Endothelial cell of umbilical vein (primary cell): ENCODE measurements at regions not wholly inside any gene's neighbourhood (a gene's known extent, or its start where the extent isn't known, plus 50 kb on each side); places are given as distances from the start of the nearest gene placed in this dataset.

Experiments used
- BruUV-seq: library from RNA; stranded (reverse); fragments of 400-500 nt; replicated peaks from 2 replicates; lab custom pipeline; 2021; lab: Mats Ljungman, UMichigan
- CTCF ChIA-PET: fragments of 300-600, 350-600 bp; sonication (Branson Sonifier 250); formaldehyde crosslinking; loops from one replicate; lab custom pipeline; 2021; ENCODE audit warnings: antibody characterized with exemption, inconsistent platforms; lab: Charles Lee
- POLR2A ChIA-PET: fragments of 300-600, 350-600 bp; sonication (Branson Sonifier 250); formaldehyde crosslinking; loops from one replicate; lab custom pipeline; 2021; ENCODE audit warnings: antibody characterized with exemption, inconsistent platforms; lab: Charles Lee
- DNase-seq: peaks from one replicate; pipeline ENCODE4 v3.0.0-alpha.2; 2011; ENCODE audit warnings: low read depth, low spot score
- FAIRE-seq: peaks from 2 replicates; lab custom pipeline; 2011; peaks lifted over from hg19 to GRCh38; lab: Jason Lieb, UNC
- H2AFZ ChIP-seq: 2 replicates; pipeline ENCODE4 v1.6.0; 2012; ENCODE audit warnings: low read depth, low read length, control low read depth, inconsistent platforms
- H3K27ac ChIP-seq: 2 replicates; pipeline ENCODE4 v1.5.1; 2011; ENCODE audit warnings: low read depth, mild to moderate bottlenecking, control low read depth, low read length, moderate library complexity; ENCODE audit not compliant: insufficient read depth
- H3K27me3 ChIP-seq, 2 experiments: 2 replicates each; pipeline versions ENCODE4 v1.6.0 to v1.6.1; 2011; ENCODE audit warnings: low read length in 2 of 2, mixed read lengths in 1 of 2; ENCODE audit not compliant: control insufficient read depth in 2 of 2, insufficient read depth in 2 of 2
- H3K36me3 ChIP-seq, 2 experiments: 2 replicates in 1 of 2; 3 replicates in 1 of 2; pipeline ENCODE4 v1.5.1; 2011; ENCODE audit warnings: low read length in 2 of 2, mild to moderate bottlenecking in 1 of 2, moderate library complexity in 1 of 2; ENCODE audit not compliant: control insufficient read depth in 2 of 2, insufficient read depth in 2 of 2; ENCODE audit errors: extremely low read depth in 1 of 2
- H3K4me1 ChIP-seq: 3 replicates; pipeline ENCODE4 v1.5.1; 2011; ENCODE audit warnings: mild to moderate bottlenecking, low read length; ENCODE audit not compliant: control insufficient read depth, insufficient read depth; ENCODE audit errors: extremely low read depth
- H3K4me2 ChIP-seq: 2 replicates; pipeline ENCODE4 v1.6.1; 2011; ENCODE audit warnings: low read length, control low read depth, mixed read lengths; ENCODE audit not compliant: insufficient read depth
- H3K4me3 ChIP-seq, 3 experiments: fragments of 200-600 bp in 1 of 3; sonication (generic), shearing (Covaris generic) in 1 of 3; replicated peaks in 1 of 3; 2 replicates each; pipeline ENCODE4 v1.5.1; 2011 to 2016; ENCODE audit warnings: control low read depth in 3 of 3, low read length in 3 of 3, mild to moderate bottlenecking in 2 of 3, inconsistent platforms in 1 of 3, low read depth in 1 of 3, moderate library complexity in 1 of 3; ENCODE audit not compliant: insufficient read depth in 1 of 3
- H3K79me2 ChIP-seq: 2 replicates; pipeline ENCODE4 v1.6.0; 2012; ENCODE audit warnings: low read length, inconsistent platforms; ENCODE audit not compliant: control insufficient read depth, insufficient read depth
- H3K9ac ChIP-seq: replicated peaks from 2 replicates; pipeline ENCODE3; 2011; ENCODE audit warnings: low read length, control low read depth; ENCODE audit not compliant: insufficient read depth; ENCODE audit errors: extremely low read depth
- H3K9me1 ChIP-seq: replicated peaks from 3 replicates; pipeline ENCODE4 v1.6.0; 2011; ENCODE audit warnings: mild to moderate bottlenecking, low read length; ENCODE audit not compliant: control insufficient read depth, insufficient read depth; ENCODE audit errors: extremely low read depth
- H3K9me3 ChIP-seq: replicated peaks from 2 replicates; pipeline ENCODE4 v1.5.1; 2012; ENCODE audit warnings: low read length, inconsistent platforms; ENCODE audit not compliant: control insufficient read depth, insufficient read depth
- H4K20me1 ChIP-seq: replicated peaks from 2 replicates; pipeline ENCODE3; 2011; ENCODE audit warnings: mild to moderate bottlenecking, low read length; ENCODE audit not compliant: control insufficient read depth, insufficient read depth; ENCODE audit errors: extremely low read depth
- CTCF ChIP-seq, 2 donors: IDR thresholded peaks; 1 replicate in 1 of 2; 2 replicates in 1 of 2; pipeline ENCODE4 v1.5.1; 2011; ENCODE audit warnings: low read length in 2 of 2, mild to moderate bottlenecking in 2 of 2, moderate library complexity in 2 of 2, control low read depth in 1 of 2, inconsistent platforms in 1 of 2, low read depth in 1 of 2; ENCODE audit not compliant: insufficient read depth in 1 of 2; ENCODE audit errors: extremely low read depth in 1 of 2
- EZH2 ChIP-seq: IDR thresholded peaks from 2 replicates; pipeline ENCODE4 v1.6.1; 2012; ENCODE audit warnings: borderline replicate concordance, low read depth, mild to moderate bottlenecking, moderate library complexity, low read length, inconsistent platforms; ENCODE audit not compliant: severe bottlenecking
- FOS ChIP-seq: IDR thresholded peaks from 2 replicates; pipeline ENCODE4 v1.6.1; 2011; ENCODE audit warnings: mild to moderate bottlenecking, low read length, moderate library complexity, borderline replicate concordance; ENCODE audit not compliant: insufficient read depth
- GATA2 ChIP-seq: IDR thresholded peaks from 2 replicates; pipeline ENCODE4 v1.7.0; 2011; ENCODE audit warnings: low read depth, mild to moderate bottlenecking, moderate library complexity, mixed read lengths, low read length; ENCODE audit not compliant: insufficient read length, insufficient read depth
- JUN ChIP-seq: IDR thresholded peaks from 2 replicates; pipeline ENCODE4 v1.6.1; 2011; ENCODE audit warnings: borderline replicate concordance, low read depth; ENCODE audit not compliant: insufficient read length, insufficient read depth
- MAX ChIP-seq: IDR thresholded peaks from 2 replicates; pipeline ENCODE4 v1.6.1; 2011; ENCODE audit not compliant: insufficient read depth, insufficient read length
- MYC ChIP-seq: IDR thresholded peaks from one replicate; pipeline ENCODE4 v1.6.1; 2011; ENCODE audit warnings: mild to moderate bottlenecking, low read depth, low read length
- POLR2A ChIP-seq: IDR thresholded peaks from 2 replicates; pipeline ENCODE4 v1.6.1; 2012; ENCODE audit warnings: low read depth, mild to moderate bottlenecking, control low read depth, low read length
- POLR2AphosphoS5 ChIP-seq: IDR thresholded peaks from 2 replicates; pipeline ENCODE4 v1.6.1; 2012; ENCODE audit warnings: low read depth, mild to moderate bottlenecking, control low read depth, low read length, moderate library complexity; ENCODE audit not compliant: insufficient read depth
- dilution Hi-C: fragments of 300-500 bp; cut with MboI; formaldehyde crosslinking; loops from one replicate; pipeline ENCODE4 v1.15.0; 2019; ENCODE audit warnings: low sequenced_read_pairs; ENCODE audit not compliant: extremely low pct_ligation_motif_present
- intact Hi-C: fragments of 100-400 bp; cut with micrococcal nuclease; formaldehyde crosslinking; loops from one replicate; pipeline ENCODE4 v1.10.0; 2022

- dilution Hi-C loops = no loop called here
- CTCF ChIA-PET = interaction anchor here (1.6 kb wide), 1 partner anchor 9 kb away, joined by 3 read pairs; no protein-coding TSS in a partner anchor
Measured at GRCh38 chr6:97449444-97449966, 166.5 kb upstream of the MMS22L start.

More at GRCh38 chr6:97449444-97449966, 166.5 kb upstream of the MMS22L start:
- Histone ChIP-seq H3K4me1 (no peaks in the 10 kb centered on the region), H3K9me3 (no peaks in the 10 kb centered on the region), H3K36me3 (no peaks in the 10 kb centered on the region), H3K4me2 (no peak overlapping the region), H3K79me2 (no peaks in the 10 kb centered on the region), H3K4me3 (no peak overlapping the region), H3K9me1 (no peaks in the 10 kb centered on the region), H3K9ac (no peak overlapping the region), H3K27me3 (no peaks in the 10 kb centered on the region), H4K20me1 (no peaks in the 10 kb centered on the region), H2AFZ (no peak overlapping the region), H3K27ac (no peak overlapping the region)
- FAIRE-seq (no peak), DNase-seq (no peak)
- TF ChIP-seq MYC (no peak), JUN (no peak), EZH2 (no peak), FOS (no peak), POLR2A (no peak), MAX (no peak), POLR2AphosphoS5 (no peak), GATA2 (no peak), CTCF (IDR thresholded peaks at IDR 0.05; ENCODE audit: extremely low read depth in 1 of 2, insufficient read depth in 1 of 2, low read depth in 1 of 2, low read length in 2 of 2) (no peak)
- no TSS peak for BruUV-seq
- POLR2A ChIA-PET = no interaction called here
- intact Hi-C loops = no loop called here
